HUES48 (cell line): ENCODE measurements at regions not wholly inside any gene's neighbourhood (a gene's known extent, or its start where the extent isn't known, plus 50 kb on each side); places are given as distances from the start of the nearest gene placed in this dataset.
"Not testable (repeated sequence)": the region's sequence is repeated elsewhere in the genome, so short reads cannot be mapped to it uniquely, and the experiment has no call there.

ENCODE experiments used
- H3K27ac ChIP-seq: one replicate; pipeline ENCODE4 v1.7.0; 2013; ENCODE audit warnings: low read depth, low read length, inconsistent platforms
- H3K27me3 ChIP-seq: 2 replicates; pipeline ENCODE4 v1.6.1; 2013; ENCODE audit warnings: mild to moderate bottlenecking, low read length; ENCODE audit not compliant: control insufficient read depth, insufficient read depth
- H3K36me3 ChIP-seq: 2 replicates; pipeline ENCODE4 v1.6.1; 2013; ENCODE audit warnings: low read length; ENCODE audit not compliant: control insufficient read depth, insufficient read depth
- H3K4me1 ChIP-seq: 2 replicates; pipeline ENCODE4 v1.6.1; 2013; ENCODE audit warnings: mild to moderate bottlenecking, low read length; ENCODE audit not compliant: control insufficient read depth, insufficient read depth
- H3K4me3 ChIP-seq: 2 replicates; pipeline ENCODE4 v1.5.1; 2013; ENCODE audit warnings: mild to moderate bottlenecking, low read depth, low read length
- H3K9ac ChIP-seq: 2 replicates; pipeline ENCODE4 v1.6.1; 2013; ENCODE audit warnings: mild to moderate bottlenecking, low read depth, low read length, moderate library complexity
- H3K9me3 ChIP-seq: 2 replicates; pipeline ENCODE4 v1.6.1; 2013; ENCODE audit warnings: low read length; ENCODE audit not compliant: control insufficient read depth, insufficient read depth

GRCh38 chr12:92234533-92234932 is 88.9 kb upstream of the BTG1 start:
- H3K9ac ChIP-seq = no peak overlapping the region
- no peaks in the 10 kb centered on the region for H3K9me3 ChIP-seq
- H3K36me3 ChIP-seq = no peaks in the 10 kb centered on the region
- no peaks in the 10 kb centered on the region for H3K4me1 ChIP-seq
- H3K27ac ChIP-seq = no peak overlapping the region
- no peaks in the 10 kb centered on the region for H3K27me3 ChIP-seq
- no peak overlapping the region for H3K4me3 ChIP-seq

- Histone ChIP-seq H3K9me3 (no peaks in the 10 kb centered on the region), H3K9ac (no peak overlapping the region), H3K27me3 (no peaks in the 10 kb centered on the region)
Observed at GRCh38 chr12:92233346-92234015, 87.8 kb upstream of the BTG1 start.

GRCh38 chr12:92232371-92232932 is 86.8 kb upstream of the BTG1 start:
- H3K9me3 ChIP-seq, H3K4me3 ChIP-seq, H3K27me3 ChIP-seq, H3K36me3 ChIP-seq, H3K27ac ChIP-seq, H3K4me1 ChIP-seq, H3K9ac ChIP-seq: not testable (repeated sequence)

More at GRCh38 chr12:92233346-92234015, 87.8 kb upstream of the BTG1 start:
- Histone ChIP-seq H3K4me1 (no peaks in the 10 kb centered on the region), H3K36me3 (no peaks in the 10 kb centered on the region), H3K27ac (no peak overlapping the region), H3K4me3 (no peak overlapping the region)

DNA sequence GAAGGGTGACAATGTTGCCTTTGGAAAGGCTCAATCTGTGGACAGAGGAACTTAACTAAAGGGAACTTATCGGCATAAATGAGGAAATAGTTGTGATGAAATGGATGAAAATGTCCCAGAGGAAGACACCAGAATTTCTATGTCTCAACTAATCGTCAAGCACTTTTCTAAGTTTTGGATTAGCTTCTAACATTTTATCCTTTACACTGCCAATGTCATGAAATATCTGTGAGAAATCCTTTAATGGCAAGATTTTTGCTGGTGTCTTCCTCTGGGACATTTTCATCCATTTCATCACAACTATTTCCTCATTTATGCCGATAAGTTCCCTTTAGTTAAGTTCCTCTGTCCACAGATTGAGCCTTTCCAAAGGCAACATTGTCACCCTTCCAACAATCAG is 86.3 kb upstream of the BTG1 start:
- H3K36me3 ChIP-seq, H3K4me3 ChIP-seq, H3K27ac ChIP-seq, H3K9me3 ChIP-seq, H3K27me3 ChIP-seq, H3K9ac ChIP-seq, H3K4me1 ChIP-seq: not testable (repeated sequence)

DNA sequence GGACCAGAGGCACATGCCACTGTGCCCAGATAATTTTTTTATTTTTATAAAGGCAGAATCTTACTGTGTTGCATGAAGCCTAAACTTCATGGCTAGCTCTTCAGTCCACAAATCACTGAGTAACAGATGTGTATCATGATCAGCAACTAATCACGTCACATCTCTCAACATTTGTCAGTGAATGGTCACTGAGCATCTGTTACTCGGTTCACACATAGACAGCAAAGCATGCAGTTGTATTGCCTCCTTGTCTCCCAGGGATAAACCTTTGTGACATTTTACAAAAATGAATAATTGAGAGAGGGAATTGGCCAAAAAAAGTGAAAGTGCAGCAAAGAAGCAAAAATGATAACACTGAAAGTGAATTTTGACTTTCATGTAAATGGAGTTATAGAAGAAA is 85.9 kb upstream of the BTG1 start:
- H3K9ac ChIP-seq, H3K9me3 ChIP-seq, H3K4me1 ChIP-seq, H3K4me3 ChIP-seq, H3K36me3 ChIP-seq, H3K27me3 ChIP-seq, H3K27ac ChIP-seq: not testable (repeated sequence)

- H3K9me3 ChIP-seq = no peaks in the 10 kb centered on the region
- H3K36me3 ChIP-seq = no peaks in the 10 kb centered on the region
Observed at GRCh38 chr12:92229381-92229780, 83.7 kb upstream of the BTG1 start.

GRCh38 chr12:92226961-92227360 is 81.3 kb upstream of the BTG1 start:
- H3K9me3 ChIP-seq = no peaks in the 10 kb centered on the region
- no peaks in the 10 kb centered on the region for H3K27me3 ChIP-seq
- H3K4me3 ChIP-seq = no peak overlapping the region
- H3K36me3 ChIP-seq = no peaks in the 10 kb centered on the region
- H3K9ac ChIP-seq = no peak overlapping the region
- H3K27ac ChIP-seq = no peak overlapping the region
- peaks cover 26% of the 10 kb centered on the region for H3K4me1 ChIP-seq

More at GRCh38 chr12:92229381-92229780, 83.7 kb upstream of the BTG1 start:
- H3K4me1 ChIP-seq = peaks cover 20% of the 10 kb centered on the region
- no peak overlapping the region for H3K4me3 ChIP-seq
- no peaks in the 10 kb centered on the region for H3K27me3 ChIP-seq
- no peak overlapping the region for H3K9ac ChIP-seq
- no peak overlapping the region for H3K27ac ChIP-seq

DNA sequence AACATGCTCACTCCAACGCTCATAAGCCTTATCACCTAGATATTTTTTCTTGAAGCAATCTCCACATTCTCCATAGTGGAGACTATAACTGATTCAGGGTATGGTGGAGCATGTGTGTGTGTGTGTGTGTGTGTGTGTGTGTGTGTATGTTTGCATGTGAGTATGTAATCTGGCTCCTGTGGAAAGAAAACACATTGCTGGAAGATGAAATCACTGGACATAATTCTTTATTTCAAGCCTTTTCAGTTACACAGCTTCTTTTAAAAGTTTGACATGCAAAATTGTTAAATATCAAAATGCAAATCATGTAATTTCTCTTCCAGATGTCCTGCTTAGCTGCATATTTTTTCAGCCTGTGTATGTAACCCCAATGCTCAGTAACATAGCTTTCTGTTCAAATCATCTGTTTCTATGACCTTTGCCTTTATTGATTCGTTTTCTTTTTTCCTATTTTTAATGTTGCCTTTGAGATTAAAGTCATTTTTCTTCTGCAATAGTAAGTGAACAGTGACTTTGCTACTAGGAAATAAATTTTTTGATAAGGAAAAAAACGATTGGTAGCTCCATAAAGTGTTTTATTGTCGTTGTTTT is 80.5 kb upstream of the BTG1 start:
- Histone ChIP-seq H3K36me3 (no peaks in the 10 kb centered on the region), H3K27ac (no peak overlapping the region), H3K9ac (no peak overlapping the region), H3K27me3 (no peaks in the 10 kb centered on the region), H3K9me3 (no peaks in the 10 kb centered on the region), H3K4me1 (peaks cover 26% of the 10 kb centered on the region), H3K4me3 (no peak overlapping the region)

DNA sequence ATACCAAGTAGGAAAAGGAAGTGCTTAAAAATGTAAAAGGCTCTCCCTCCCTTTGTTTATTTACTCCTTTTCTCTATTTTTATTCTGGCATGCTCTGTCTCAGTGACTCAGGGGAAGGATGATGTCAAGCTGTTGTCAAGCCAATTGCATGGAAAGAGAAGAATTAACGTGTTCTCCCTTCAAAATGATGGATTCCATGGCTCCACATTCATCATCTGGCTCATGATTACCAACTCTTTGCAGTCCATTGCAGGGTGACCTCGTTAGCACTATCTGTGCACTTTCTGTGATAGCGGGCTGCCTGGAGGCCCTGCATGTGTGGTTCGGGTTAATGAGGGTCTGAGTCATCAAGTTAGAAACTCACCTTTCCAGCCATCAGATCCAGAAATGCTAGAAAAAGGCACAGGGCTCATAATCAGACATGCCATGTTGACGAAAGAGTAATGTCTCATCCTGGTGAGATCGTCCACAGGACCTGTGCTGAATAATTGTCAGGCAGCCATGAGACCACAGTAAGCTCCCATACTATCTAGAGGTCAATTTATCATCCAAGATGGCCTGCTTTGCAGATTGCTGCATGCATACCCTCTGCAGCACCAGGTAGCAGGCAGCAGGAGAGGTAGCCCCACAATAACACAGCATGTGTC is 79.2 kb upstream of the BTG1 start:
- Histone ChIP-seq H3K4me1 (peaks cover 26% of the 10 kb centered on the region), H3K9ac (no peak overlapping the region; the same call in 1 of the 2 replicates), H3K36me3 (no peaks in the 10 kb centered on the region), H3K4me3 (no peak overlapping the region), H3K9me3 (no peaks in the 10 kb centered on the region), H3K27ac (peak overlapping the region; percentile 68), H3K27me3 (no peaks in the 10 kb centered on the region)

GRCh38 chr12:92223481-92223880 is 77.8 kb upstream of the BTG1 start:
- no peaks in the 10 kb centered on the region for H3K9me3 ChIP-seq
- no peak overlapping the region for H3K9ac ChIP-seq
- no peak overlapping the region for H3K4me3 ChIP-seq
- no peak overlapping the region for H3K27ac ChIP-seq
- peaks cover 26% of the 10 kb centered on the region for H3K4me1 ChIP-seq
- H3K36me3 ChIP-seq = no peaks in the 10 kb centered on the region
- H3K27me3 ChIP-seq = no peaks in the 10 kb centered on the region

- Histone ChIP-seq H3K4me1 (peaks cover 23% of the 10 kb centered on the region), H3K27me3 (no peaks in the 10 kb centered on the region), H3K4me3 (no peak overlapping the region), H3K9me3 (no peaks in the 10 kb centered on the region), H3K9ac (no peak overlapping the region), H3K36me3 (no peaks in the 10 kb centered on the region), H3K27ac (no peak overlapping the region)
Observed at GRCh38 chr12:92221656-92222315, 76.1 kb upstream of the BTG1 start.
